SK-N-SH treated with all-trans-retinoic acid at 6 μM for 48 hours (cell line): ENCODE measurements at regions not wholly inside any gene's neighbourhood (a gene's known extent, or its start where the extent isn't known, plus 50 kb on each side); places are given as distances from the start of the nearest gene placed in this dataset.

ENCODE experiments used
- ATAC-seq: fragments of 200-7000 bp; cut with Tn5 transposase; 3 replicates; pipeline ENCODE4 v1.9.1; 2020; ENCODE audit warnings: mild to moderate bottlenecking, moderate library complexity
- BACH2 ChIP-seq: fragments of 250-450 bp; sonication (Bioruptor Pico); IDR thresholded peaks from 2 replicates; pipeline ENCODE4 v1.9.0; 2021; ENCODE audit warnings: mild to moderate bottlenecking, borderline replicate concordance
- CREB5 ChIP-seq: fragments of 250-450 bp; sonication (Bioruptor Pico); IDR thresholded peaks from 2 replicates; pipeline ENCODE4 v1.5.1; 2020; ENCODE audit warnings: low read depth, mild to moderate bottlenecking, moderate library complexity
- CSDC2 ChIP-seq: fragments of 250-450 bp; sonication (Bioruptor Pico); IDR thresholded peaks from 2 replicates; pipeline ENCODE4 v1.5.0; 2020; ENCODE audit warnings: mild to moderate bottlenecking, moderate library complexity
- ESRRG ChIP-seq: fragments of 250-450 bp; sonication (Bioruptor Pico); IDR thresholded peaks from 2 replicates; pipeline ENCODE4 v1.6.1; 2021; ENCODE audit warnings: mild to moderate bottlenecking
- GLIS3 ChIP-seq: fragments of 250-450 bp; sonication (Bioruptor Pico); IDR thresholded peaks from 2 replicates; pipeline ENCODE4 v1.5.0; 2020; ENCODE audit warnings: mild to moderate bottlenecking, moderate library complexity
- ISL1 ChIP-seq: fragments of 250-450 bp; sonication (Bioruptor Pico); IDR thresholded peaks from 2 replicates; pipeline ENCODE4 v2.1.2; 2022; ENCODE audit warnings: mild to moderate bottlenecking, moderate library complexity
- OSR1 ChIP-seq: fragments of 250-450 bp; sonication (Bioruptor Pico); IDR thresholded peaks from 2 replicates; pipeline ENCODE4 v1.8.0; 2022; ENCODE audit warnings: moderate library complexity, mild to moderate bottlenecking, inconsistent platforms
- PPARA ChIP-seq: fragments of 250-450 bp; sonication (Bioruptor Pico); IDR thresholded peaks from 2 replicates; pipeline ENCODE4 v1.5.0; 2020; ENCODE audit warnings: mild to moderate bottlenecking, borderline replicate concordance
- RARB ChIP-seq: fragments of 250-450 bp; sonication (Bioruptor Pico); IDR thresholded peaks from 2 replicates; pipeline ENCODE4 v1.8.0; 2021; ENCODE audit warnings: mild to moderate bottlenecking, moderate library complexity
- SNAI2 ChIP-seq: fragments of 250-450 bp; sonication (Bioruptor Pico); IDR thresholded peaks from 2 replicates; pipeline ENCODE4 v1.5.0; 2020; ENCODE audit warnings: mild to moderate bottlenecking, moderate library complexity
- TCF4 ChIP-seq: fragments of 250-450 bp; sonication (Bioruptor Pico); IDR thresholded peaks from 2 replicates; pipeline ENCODE4 v1.8.0; 2021; ENCODE audit warnings: mild to moderate bottlenecking, moderate library complexity, borderline replicate concordance
- TOX ChIP-seq: fragments of 250-450 bp; sonication (Bioruptor Pico); IDR thresholded peaks from 2 replicates; pipeline ENCODE4 v1.8.0; 2021; ENCODE audit warnings: mild to moderate bottlenecking, moderate library complexity, borderline replicate concordance
- ZC3H10 ChIP-seq: fragments of 250-450 bp; sonication (Bioruptor Pico); IDR thresholded peaks from 2 replicates; pipeline ENCODE4 v1.5.1; 2021; ENCODE audit warnings: mild to moderate bottlenecking, moderate library complexity
- ZFP3 ChIP-seq: fragments of 250-450 bp; sonication (Bioruptor Pico); IDR thresholded peaks from 2 replicates; pipeline ENCODE4 v1.5.0; 2020; ENCODE audit warnings: mild to moderate bottlenecking, moderate library complexity
- ZFP30 ChIP-seq: fragments of 450-650 bp; formaldehyde crosslinking; IDR thresholded peaks from 2 replicates; pipeline ENCODE4 v1.5.0; 2022; ENCODE audit warnings: mild to moderate bottlenecking, moderate library complexity
- ZNF565 ChIP-seq: fragments of 450-650 bp; formaldehyde crosslinking; conservative IDR thresholded peaks from 2 replicates; pipeline ENCODE4 v1.5.0; 2020; ENCODE audit warnings: low read depth, mild to moderate bottlenecking, moderate library complexity
- ZNF70 ChIP-seq: fragments of 450-650 bp; formaldehyde crosslinking; IDR thresholded peaks from 2 replicates; pipeline ENCODE4 v1.5.0; 2020; ENCODE audit warnings: mild to moderate bottlenecking, moderate library complexity
- ZNF8 ChIP-seq: fragments of 450-650 bp; formaldehyde crosslinking; IDR thresholded peaks from 2 replicates; pipeline ENCODE4 v1.5.0; 2020; ENCODE audit warnings: mild to moderate bottlenecking, moderate library complexity
- TF ChIP-seq, protein P1 (sequence below): fragments of 250-450 bp; sonication (Bioruptor Pico); IDR thresholded peaks from 2 replicates; pipeline ENCODE4 v1.8.0; 2020; ENCODE audit warnings: mild to moderate bottlenecking, moderate library complexity, borderline replicate concordance
- TF ChIP-seq, protein P2 (sequence below): fragments of 250-450 bp; sonication (Bioruptor Pico); IDR thresholded peaks from 2 replicates; pipeline ENCODE4 v1.5.0; 2020; ENCODE audit warnings: mild to moderate bottlenecking, moderate library complexity
- TF ChIP-seq, protein P3 (sequence below): fragments of 250-450 bp; sonication (Bioruptor Pico); IDR thresholded peaks from 2 replicates; pipeline ENCODE4 v1.8.0; 2021; ENCODE audit warnings: low read depth, mild to moderate bottlenecking, moderate library complexity, borderline replicate concordance
- TF ChIP-seq, protein P4 (sequence below): fragments of 250-450 bp; sonication (Bioruptor Pico); IDR thresholded peaks from 2 replicates; pipeline ENCODE4 v1.5.1; 2021; ENCODE audit warnings: mild to moderate bottlenecking, moderate library complexity

DNA sequence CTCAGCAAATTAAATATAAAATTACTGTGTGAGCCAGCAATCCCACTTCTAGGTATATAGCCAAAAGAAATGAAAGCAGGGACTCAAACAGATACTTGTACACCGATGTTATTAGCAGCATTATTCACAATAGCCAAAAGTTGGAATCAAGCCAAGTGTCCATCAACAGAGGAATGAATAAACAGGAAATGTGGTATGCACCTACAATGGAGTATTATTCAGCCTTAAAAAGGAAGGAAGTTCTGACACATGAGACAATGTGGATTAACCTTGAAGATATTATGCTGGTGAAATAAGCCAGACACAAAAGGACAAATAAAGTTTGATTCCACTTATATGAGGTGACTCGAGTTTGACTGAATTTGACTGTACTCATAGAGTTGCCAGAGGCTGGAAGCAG, 108.3 kb upstream of the DUSP21 start:
- ATAC-seq = no peak
- TF ChIP-seq ZNF565 = no peak
- peak; percentile 66; the same call in 1 of the 2 replicates for TF ChIP-seq ZNF8 (CRISPR knock-in tag)

DNA sequence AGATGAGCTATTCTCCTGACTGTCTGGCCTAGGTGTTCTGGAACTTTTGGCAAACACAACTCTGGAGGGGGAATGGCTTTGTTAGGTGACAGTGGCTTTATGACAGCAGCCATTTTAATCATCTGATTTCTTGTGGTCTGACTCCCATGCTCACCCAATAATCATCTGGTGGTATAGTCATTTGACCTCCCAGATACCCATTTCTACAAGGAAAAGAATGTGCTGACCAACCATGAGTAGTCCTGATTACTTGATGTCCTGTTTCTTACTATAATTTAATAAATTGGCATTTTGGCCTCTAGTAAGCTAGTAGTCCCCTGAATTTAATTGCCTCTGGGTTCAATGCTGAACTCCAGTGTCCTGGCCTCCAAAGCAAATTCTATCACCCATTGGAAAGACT, 109.9 kb upstream of the DUSP21 start:
- ATAC-seq = no peak
- TF ChIP-seq ZFP30 (CRISPR knock-in tag) = no peak
- TF ChIP-seq PPARA (CRISPR knock-in tag) = no peak
- no peak for TF ChIP-seq ESRRG
- no peak for TF ChIP-seq BACH2 (CRISPR knock-in tag)
- TF ChIP-seq, protein P1, sequence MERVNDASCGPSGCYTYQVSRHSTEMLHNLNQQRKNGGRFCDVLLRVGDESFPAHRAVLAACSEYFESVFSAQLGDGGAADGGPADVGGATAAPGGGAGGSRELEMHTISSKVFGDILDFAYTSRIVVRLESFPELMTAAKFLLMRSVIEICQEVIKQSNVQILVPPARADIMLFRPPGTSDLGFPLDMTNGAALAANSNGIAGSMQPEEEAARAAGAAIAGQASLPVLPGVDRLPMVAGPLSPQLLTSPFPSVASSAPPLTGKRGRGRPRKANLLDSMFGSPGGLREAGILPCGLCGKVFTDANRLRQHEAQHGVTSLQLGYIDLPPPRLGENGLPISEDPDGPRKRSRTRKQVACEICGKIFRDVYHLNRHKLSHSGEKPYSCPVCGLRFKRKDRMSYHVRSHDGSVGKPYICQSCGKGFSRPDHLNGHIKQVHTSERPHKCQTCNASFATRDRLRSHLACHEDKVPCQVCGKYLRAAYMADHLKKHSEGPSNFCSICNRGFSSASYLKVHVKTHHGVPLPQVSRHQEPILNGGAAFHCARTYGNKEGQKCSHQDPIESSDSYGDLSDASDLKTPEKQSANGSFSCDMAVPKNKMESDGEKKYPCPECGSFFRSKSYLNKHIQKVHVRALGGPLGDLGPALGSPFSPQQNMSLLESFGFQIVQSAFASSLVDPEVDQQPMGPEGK = no peak
- TF ChIP-seq GLIS3 = no peak
- TF ChIP-seq ZC3H10 (CRISPR knock-in tag) = no peak
- TF ChIP-seq, protein P2, sequence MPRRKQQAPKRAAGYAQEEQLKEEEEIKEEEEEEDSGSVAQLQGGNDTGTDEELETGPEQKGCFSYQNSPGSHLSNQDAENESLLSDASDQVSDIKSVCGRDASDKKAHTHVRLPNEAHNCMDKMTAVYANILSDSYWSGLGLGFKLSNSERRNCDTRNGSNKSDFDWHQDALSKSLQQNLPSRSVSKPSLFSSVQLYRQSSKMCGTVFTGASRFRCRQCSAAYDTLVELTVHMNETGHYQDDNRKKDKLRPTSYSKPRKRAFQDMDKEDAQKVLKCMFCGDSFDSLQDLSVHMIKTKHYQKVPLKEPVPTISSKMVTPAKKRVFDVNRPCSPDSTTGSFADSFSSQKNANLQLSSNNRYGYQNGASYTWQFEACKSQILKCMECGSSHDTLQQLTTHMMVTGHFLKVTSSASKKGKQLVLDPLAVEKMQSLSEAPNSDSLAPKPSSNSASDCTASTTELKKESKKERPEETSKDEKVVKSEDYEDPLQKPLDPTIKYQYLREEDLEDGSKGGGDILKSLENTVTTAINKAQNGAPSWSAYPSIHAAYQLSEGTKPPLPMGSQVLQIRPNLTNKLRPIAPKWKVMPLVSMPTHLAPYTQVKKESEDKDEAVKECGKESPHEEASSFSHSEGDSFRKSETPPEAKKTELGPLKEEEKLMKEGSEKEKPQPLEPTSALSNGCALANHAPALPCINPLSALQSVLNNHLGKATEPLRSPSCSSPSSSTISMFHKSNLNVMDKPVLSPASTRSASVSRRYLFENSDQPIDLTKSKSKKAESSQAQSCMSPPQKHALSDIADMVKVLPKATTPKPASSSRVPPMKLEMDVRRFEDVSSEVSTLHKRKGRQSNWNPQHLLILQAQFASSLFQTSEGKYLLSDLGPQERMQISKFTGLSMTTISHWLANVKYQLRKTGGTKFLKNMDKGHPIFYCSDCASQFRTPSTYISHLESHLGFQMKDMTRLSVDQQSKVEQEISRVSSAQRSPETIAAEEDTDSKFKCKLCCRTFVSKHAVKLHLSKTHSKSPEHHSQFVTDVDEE (CRISPR knock-in tag) = no peak
- TF ChIP-seq SNAI2 (CRISPR knock-in tag) = no peak
- TF ChIP-seq, protein P3, sequence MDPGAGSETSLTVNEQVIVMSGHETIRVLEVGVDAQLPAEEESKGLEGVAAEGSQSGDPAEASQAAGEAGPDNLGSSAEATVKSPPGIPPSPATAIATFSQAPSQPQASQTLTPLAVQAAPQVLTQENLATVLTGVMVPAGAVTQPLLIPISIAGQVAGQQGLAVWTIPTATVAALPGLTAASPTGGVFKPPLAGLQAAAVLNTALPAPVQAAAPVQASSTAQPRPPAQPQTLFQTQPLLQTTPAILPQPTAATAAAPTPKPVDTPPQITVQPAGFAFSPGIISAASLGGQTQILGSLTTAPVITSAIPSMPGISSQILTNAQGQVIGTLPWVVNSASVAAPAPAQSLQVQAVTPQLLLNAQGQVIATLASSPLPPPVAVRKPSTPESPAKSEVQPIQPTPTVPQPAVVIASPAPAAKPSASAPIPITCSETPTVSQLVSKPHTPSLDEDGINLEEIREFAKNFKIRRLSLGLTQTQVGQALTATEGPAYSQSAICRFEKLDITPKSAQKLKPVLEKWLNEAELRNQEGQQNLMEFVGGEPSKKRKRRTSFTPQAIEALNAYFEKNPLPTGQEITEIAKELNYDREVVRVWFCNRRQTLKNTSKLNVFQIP (CRISPR knock-in tag) = no peak
- TF ChIP-seq CSDC2 = no peak
- no peak for TF ChIP-seq ZNF70 (CRISPR knock-in tag)
- no peak for TF ChIP-seq RARB
- TF ChIP-seq CREB5 (CRISPR knock-in tag) = no peak
- TF ChIP-seq, all 23 proteins: peak for 0

DNA sequence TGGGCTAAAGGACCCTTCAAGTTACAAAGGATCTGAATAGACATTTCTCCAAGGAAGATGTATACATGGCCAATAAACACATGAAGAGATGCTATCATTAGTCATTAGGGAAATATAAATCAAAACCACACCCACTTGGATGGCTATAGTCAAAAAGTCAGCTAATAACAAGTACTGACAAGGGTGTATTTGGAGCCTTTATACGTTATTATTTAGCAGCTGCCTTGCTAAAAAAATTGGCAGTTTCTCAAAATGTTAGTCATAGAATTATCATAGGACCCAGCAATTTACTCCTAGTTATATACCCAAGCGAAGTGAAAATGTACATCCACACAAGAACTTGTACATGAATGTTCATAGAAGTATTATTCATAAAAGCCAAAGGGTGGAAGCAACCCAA, 112.7 kb upstream of the DUSP21 start:
- ATAC-seq = no peak
- TF ChIP-seq CSDC2 = no peak

GRCh38 chrX:44723426-44723825, 120.4 kb upstream of the DUSP21 start:
- ATAC-seq = no peak
- TF ChIP-seq ZNF565 (no peak), ZNF70 (CRISPR knock-in tag) (no peak), SNAI2 (CRISPR knock-in tag) (no peak), ESRRG (no peak), BACH2 (CRISPR knock-in tag) (no peak), ZNF8 (CRISPR knock-in tag) (no peak)
- TF ChIP-seq, protein P4, sequence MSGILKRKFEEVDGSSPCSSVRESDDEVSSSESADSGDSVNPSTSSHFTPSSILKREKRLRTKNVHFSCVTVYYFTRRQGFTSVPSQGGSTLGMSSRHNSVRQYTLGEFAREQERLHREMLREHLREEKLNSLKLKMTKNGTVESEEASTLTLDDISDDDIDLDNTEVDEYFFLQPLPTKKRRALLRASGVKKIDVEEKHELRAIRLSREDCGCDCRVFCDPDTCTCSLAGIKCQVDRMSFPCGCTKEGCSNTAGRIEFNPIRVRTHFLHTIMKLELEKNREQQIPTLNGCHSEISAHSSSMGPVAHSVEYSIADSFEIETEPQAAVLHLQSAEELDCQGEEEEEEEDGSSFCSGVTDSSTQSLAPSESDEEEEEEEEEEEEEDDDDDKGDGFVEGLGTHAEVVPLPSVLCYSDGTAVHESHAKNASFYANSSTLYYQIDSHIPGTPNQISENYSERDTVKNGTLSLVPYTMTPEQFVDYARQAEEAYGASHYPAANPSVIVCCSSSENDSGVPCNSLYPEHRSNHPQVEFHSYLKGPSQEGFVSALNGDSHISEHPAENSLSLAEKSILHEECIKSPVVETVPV (CRISPR knock-in tag) = no peak

- ATAC-seq = no peak
- TF ChIP-seq ZNF565 = no peak
- no peak for TF ChIP-seq BACH2 (CRISPR knock-in tag)
- no peak for TF ChIP-seq ZFP3 (CRISPR knock-in tag)
- TF ChIP-seq, protein P3 (CRISPR knock-in tag) = no peak
- TF ChIP-seq TOX (CRISPR knock-in tag) = no peak
- TF ChIP-seq SNAI2 (CRISPR knock-in tag) = no peak
- no peak for TF ChIP-seq ZFP30 (CRISPR knock-in tag)
- no peak for TF ChIP-seq ISL1
- no peak for TF ChIP-seq TCF4
- TF ChIP-seq OSR1 (CRISPR knock-in tag) = no peak
- TF ChIP-seq, protein P4 (CRISPR knock-in tag) = no peak
- TF ChIP-seq ZNF70 (CRISPR knock-in tag) = no peak
These were observed 135.4 kb upstream of the DUSP21 start for GRCh38 chrX:44708470-44708869.
